HCEC 1CT (cell line): ENCODE measurements at regions not wholly inside any gene's neighbourhood (a gene's known extent, or its start where the extent isn't known, plus 50 kb on each side); places are given as distances from the start of the nearest gene placed in this dataset.

Experiments used
- DNase-seq: peaks from one replicate; pipeline ENCODE4 v3.0.0-alpha.2; 2017

DNA sequence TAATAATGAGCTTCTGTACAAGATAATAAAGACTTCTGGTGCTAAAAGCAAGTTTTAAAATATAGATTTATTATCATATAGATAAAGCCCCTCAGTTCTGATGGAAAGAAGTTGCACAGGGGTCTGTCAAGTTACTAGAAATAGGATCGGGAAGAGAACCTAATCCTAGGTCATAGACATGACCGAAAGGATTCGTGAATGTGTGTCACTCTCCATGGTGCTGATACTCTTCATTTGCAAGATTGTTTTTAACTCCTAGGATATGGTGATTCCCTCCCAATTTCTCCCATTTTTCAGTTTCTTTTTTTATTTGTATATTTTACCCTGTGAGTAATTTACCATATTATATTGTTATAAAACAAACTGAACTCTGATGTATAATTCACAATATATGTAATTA, 58.9 kb upstream of the CTNNA2 start:
- DNase-seq: no peak

GRCh38 chr2:79452651-79453050, 60.2 kb upstream of the CTNNA2 start:
- no peak for DNase-seq

- no peak for DNase-seq
Observed at GRCh38 chr2:79447463-79447862, 65.4 kb upstream of the CTNNA2 start.

- no peak for DNase-seq
Observed at GRCh38 chr2:79446313-79446712, 66.5 kb upstream of the CTNNA2 start.

GRCh38 chr2:79437433-79438267, 75.2 kb upstream of the CTNNA2 start:
- DNase-seq: no peak

- DNase-seq: no peak
Observed at GRCh38 chr2:79434362-79434761, 78.5 kb upstream of the CTNNA2 start.

- DNase-seq: no peak
Observed at GRCh38 chr2:79432731-79433146, 80.1 kb upstream of the CTNNA2 start.

DNA sequence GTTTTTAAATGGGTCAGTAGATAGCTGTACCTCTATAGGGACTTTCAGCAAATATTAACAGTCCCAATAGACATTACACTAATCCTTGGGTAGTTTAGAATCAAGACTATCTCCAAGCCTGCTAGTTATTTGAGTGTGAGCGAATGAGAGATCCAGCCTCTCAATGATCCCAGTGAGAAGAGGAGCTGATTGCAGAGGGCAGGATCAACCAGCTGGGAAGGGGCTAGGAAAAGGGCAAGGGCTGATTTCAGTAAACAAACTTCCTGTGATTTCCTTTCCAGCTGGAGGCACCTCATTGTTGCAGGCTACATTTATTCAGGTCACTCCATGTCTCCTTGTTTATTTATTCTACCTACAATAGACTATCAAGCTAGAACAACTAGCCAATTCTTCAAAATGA, 84.1 kb upstream of the CTNNA2 start:
- no peak for DNase-seq

- no peak for DNase-seq
Observed at GRCh38 chr2:79414690-79415089, 98.2 kb upstream of the CTNNA2 start.

GRCh38 chr2:79394485-79394859, 118.4 kb upstream of the CTNNA2 start:
- DNase-seq: no peak

GRCh38 chr2:79393806-79394484, 118.9 kb upstream of the CTNNA2 start:
- no peak for DNase-seq

GRCh38 chr2:79393107-79393685, 119.7 kb upstream of the CTNNA2 start:
- DNase-seq: no peak

- no peak for DNase-seq
Observed at GRCh38 chr2:79389481-79389880, 123.4 kb upstream of the CTNNA2 start.

DNA sequence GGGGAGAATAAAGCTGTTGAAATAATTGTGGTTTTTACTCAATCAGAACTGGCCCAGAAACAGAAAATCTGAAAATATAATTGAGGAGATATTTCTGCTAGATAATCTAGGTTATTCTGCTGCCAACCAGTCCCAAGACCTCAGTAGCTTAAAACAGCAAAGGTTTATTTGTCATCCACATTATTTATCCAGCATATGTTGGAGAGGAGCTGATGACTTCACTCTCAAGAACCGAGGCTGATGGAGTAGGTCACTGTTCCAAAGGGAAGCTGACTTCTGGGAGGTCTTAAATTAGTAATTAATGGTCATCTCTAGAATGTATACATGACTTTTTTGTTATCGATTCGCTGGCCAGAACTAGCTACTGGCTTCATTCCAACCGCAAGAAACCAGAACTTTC, 124.8 kb upstream of the CTNNA2 start:
- DNase-seq: no peak

GRCh38 chr2:79387431-79387830, 125.4 kb upstream of the CTNNA2 start:
- DNase-seq: no peak

DNA sequence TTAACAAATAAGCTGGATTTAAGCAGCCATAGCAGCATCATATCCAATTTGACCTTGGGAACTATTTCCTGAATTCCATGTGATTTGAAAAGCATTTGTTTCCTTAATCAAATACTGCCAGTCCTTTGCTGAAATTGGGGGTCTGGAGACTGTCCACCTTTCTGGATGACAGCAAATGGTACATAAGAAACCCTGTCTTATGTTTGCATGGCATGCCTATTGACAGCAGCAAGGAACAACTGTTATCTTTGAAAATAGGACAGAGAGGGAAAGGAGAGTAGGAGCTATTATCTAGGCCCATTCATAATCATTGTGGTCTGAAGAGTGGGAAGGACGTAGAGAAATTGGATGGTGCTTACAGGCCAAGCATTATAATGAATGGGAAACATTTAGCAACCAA, 129.2 kb upstream of the CTNNA2 start:
- no peak for DNase-seq

DNA sequence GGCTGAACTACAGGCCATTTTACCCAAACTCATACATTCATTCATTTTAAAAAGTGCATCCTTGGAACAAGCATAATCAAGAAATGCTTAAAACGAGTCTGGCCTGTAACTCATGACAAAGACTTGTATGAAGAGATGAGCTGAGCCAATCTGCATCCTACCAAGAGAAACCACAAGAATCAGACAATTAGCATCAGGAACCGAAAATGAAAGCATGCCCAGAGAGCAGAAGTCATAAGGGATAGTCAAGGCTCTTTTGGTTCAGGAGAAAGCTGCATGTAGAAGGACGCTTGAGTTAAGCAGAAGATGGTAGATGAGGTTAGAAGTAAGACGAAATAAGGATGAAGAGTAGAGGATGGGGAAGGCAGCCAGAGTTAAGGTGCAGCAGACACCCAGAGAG, 137.0 kb upstream of the CTNNA2 start:
- DNase-seq: no peak

DNA sequence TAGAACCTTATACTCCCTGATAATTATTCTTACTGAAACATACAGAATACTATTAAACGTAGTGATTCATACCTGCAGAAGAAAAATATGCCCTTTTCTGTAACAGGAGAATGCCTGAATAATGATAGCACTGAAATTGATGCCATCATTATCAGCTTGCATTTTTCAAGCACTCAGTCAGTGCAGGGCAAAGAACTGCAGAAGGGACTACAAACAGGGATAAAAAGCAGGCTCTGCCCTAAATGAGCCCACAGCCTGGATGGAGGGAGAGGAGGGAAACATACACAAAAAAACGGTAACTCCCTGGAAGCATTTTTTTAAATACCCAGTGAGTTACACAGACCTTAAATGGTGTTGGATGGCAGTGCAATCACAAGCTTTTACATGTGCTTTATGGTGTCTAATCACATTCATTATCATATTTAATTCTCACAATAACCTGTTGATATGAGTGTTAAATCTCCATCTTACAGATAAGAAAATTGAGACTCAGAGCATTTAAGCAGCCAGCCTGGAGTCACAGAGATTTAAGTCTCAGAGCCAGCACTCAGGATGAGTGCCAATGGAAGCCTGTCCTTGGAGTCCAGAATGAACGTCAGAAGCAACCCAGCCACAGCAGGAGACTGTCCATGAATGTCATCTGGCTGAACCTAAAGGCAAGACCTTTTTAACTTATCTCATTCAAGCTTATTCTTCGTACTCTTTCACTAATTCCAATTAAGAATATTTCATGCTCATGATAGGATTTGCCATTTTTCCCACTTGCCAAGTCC, 139.3 kb upstream of the CTNNA2 start:
- DNase-seq: no peak

DNA sequence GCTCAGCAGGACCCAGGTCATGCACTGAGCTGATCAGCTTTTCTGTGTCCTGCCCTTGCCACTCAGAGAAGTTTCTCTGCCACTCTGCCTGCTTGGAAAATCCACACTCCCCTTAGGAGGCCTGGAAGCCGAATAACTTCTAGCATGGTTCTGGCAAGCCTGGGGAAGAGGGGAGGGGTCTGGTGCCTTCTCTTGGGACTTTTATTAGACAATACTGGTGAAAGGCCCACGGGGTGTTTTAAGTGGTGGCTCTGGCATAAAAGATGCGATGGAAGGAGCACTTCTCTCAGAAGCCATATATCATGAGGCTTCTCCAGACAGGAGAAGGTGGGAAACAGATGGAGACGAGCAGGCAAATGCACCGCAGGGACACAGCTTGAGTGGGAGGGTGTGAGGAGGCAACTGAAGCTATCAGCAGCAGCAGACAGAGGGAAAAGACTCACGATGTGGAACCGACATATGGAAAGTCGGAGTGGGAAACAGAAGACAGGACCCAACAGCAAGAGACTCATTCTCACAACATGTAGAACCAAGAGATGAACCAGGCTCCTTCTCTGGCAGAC, 141.8 kb upstream of the CTNNA2 start:
- DNase-seq: no peak

GRCh38 chr2:79369127-79369526, 143.7 kb upstream of the CTNNA2 start:
- DNase-seq: no peak

- no peak for DNase-seq
Observed at GRCh38 chr2:79368116-79368630, 144.7 kb upstream of the CTNNA2 start.

DNA sequence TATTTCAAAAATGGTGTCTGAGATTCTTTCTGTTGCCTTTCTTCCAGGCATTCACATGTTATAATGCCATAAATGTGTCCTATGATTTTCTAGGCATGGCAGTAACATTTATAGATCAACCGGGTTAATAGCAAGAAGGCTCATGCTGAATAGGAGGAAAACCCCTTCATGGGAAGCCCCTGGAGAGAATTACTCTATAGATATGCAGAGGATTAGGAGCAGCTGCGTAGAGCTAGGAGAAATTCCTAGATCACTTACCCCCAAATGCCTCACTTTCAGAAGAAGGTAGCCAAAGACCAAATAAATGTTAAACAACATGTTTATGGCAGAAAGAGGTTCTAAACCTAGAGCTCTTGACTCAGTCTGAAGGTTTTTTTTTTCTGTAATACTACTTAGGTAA, 153.4 kb upstream of the CTNNA2 start:
- no peak for DNase-seq

- DNase-seq: no peak
Observed at GRCh38 chr2:79355569-79355968, 157.3 kb upstream of the CTNNA2 start.
